CD4-positive, CD25-positive, alpha-beta regulatory T cell (primary cell): ENCODE measurements at regions not wholly inside any gene's neighbourhood (a gene's known extent, or its start where the extent isn't known, plus 50 kb on each side); places are given as distances from the start of the nearest gene placed in this dataset.

Experiments
- ATAC-seq, 2 donors: fragments of 150-1000 bp; cut with Tn5 transposase; one replicate each; pipeline ENCODE4 v1.10.0; 2021; ENCODE audit warnings: low read depth in 2 of 2, moderate number of reproducible peaks in 2 of 2, moderate library complexity in 1 of 2
- DNase-seq, 3 donors: peaks; one replicate each; pipeline versions ENCODE4 v3.0.0 to v3.0.0-alpha.2; 2012 to 2022; ENCODE audit warnings: mixed read lengths in 1 of 3
- H3K27ac ChIP-seq: one replicate; pipeline ENCODE4 v1.7.0; 2013; ENCODE audit warnings: mild to moderate bottlenecking, low read length; ENCODE audit not compliant: insufficient read depth, poor library complexity, severe bottlenecking
- H3K27me3 ChIP-seq: one replicate; pipeline ENCODE4 v1.7.0; 2013; ENCODE audit warnings: low read length; ENCODE audit not compliant: control insufficient read depth, insufficient read depth
- H3K36me3 ChIP-seq: one replicate; pipeline ENCODE4 v1.7.0; 2013; ENCODE audit warnings: mild to moderate bottlenecking, low read length, moderate library complexity; ENCODE audit not compliant: control insufficient read depth, insufficient read depth
- H3K4me1 ChIP-seq: 2 replicates; pipeline ENCODE4 v1.7.0; 2013; ENCODE audit warnings: mild to moderate bottlenecking, low read length; ENCODE audit not compliant: insufficient read depth, control insufficient read depth, poor library complexity, severe bottlenecking
- H3K4me3 ChIP-seq: one replicate; pipeline ENCODE4 v1.7.0; 2013; ENCODE audit warnings: low read depth, mild to moderate bottlenecking, low read length, moderate library complexity
- H3K9me3 ChIP-seq, 2 experiments: 1 replicate in 1 of 2; 2 replicates in 1 of 2; pipeline ENCODE4 v1.7.0; 2013; ENCODE audit warnings: low read length in 2 of 2, mild to moderate bottlenecking in 1 of 2, moderate library complexity in 1 of 2; ENCODE audit not compliant: control insufficient read depth in 2 of 2
- H3K27ac Mint-ChIP-seq, 3 donors: one replicate each; pipeline ENCODE4 v1.8.0; 2020 to 2022; ENCODE audit warnings: mild to moderate bottlenecking in 3 of 3, mixed read lengths in 3 of 3, moderate library complexity in 2 of 3
- H3K27me3 Mint-ChIP-seq: one replicate; pipeline ENCODE4 v1.8.0; 2022; ENCODE audit warnings: mild to moderate bottlenecking, mixed read lengths
- H3K36me3 Mint-ChIP-seq: one replicate; pipeline ENCODE4 v1.8.0; 2020; ENCODE audit warnings: mixed read lengths
- H3K4me1 Mint-ChIP-seq, 4 donors: one replicate each; pipeline ENCODE4 v1.8.0; 2020 to 2022; ENCODE audit warnings: mixed read lengths in 4 of 4, mild to moderate bottlenecking in 1 of 4
- H3K4me3 Mint-ChIP-seq, 4 donors: one replicate each; pipeline ENCODE4 v1.8.0; 2020 to 2022; ENCODE audit warnings: mild to moderate bottlenecking in 4 of 4, mixed read lengths in 4 of 4, moderate library complexity in 3 of 4
- H3K9me3 Mint-ChIP-seq, 7 donors: one replicate each; pipeline ENCODE4 v1.8.0; 2020 to 2022; ENCODE audit warnings: mixed read lengths in 7 of 7, mild to moderate bottlenecking in 3 of 7, moderate library complexity in 2 of 7

- Histone ChIP-seq H3K36me3 (no peaks in the 10 kb centered on the region), H3K9me3 (no peaks in the 10 kb centered on the region), H3K4me3 (no peak overlapping the region), H3K4me1 (peaks cover 4% of the 10 kb centered on the region), H3K27ac (no peak overlapping the region), H3K27me3 (no peaks in the 10 kb centered on the region)
- no peak overlapping the region for H3K4me3 Mint-ChIP-seq
- no peak for DNase-seq
- peaks cover 13% of the 10 kb centered on the region for H3K27me3 Mint-ChIP-seq
- peaks cover 0 to 7% (median 0%) of the 10 kb centered on the region in 7 donors for H3K9me3 Mint-ChIP-seq
- no peak overlapping the region for H3K27ac Mint-ChIP-seq
- ATAC-seq, result no peak
- H3K4me1 Mint-ChIP-seq, result peaks cover 0 to 38% (median 26%) of the 10 kb centered on the region in 4 donors
- H3K36me3 Mint-ChIP-seq, result peaks cover 17% of the 10 kb centered on the region
Measured at GRCh38 chr6:30802731-30803130, 58.4 kb upstream of the IER3 start.

GRCh38 chr6:30801950-30802349, 57.6 kb upstream of the IER3 start:
- Histone ChIP-seq H3K4me1 (peaks cover 4% of the 10 kb centered on the region), H3K9me3 (no peaks in the 10 kb centered on the region), H3K4me3 (no peak overlapping the region), H3K36me3 (no peaks in the 10 kb centered on the region), H3K27me3 (no peaks in the 10 kb centered on the region), H3K27ac (no peak overlapping the region)
- DNase-seq (no peak), ATAC-seq (no peak)
- Mint-ChIP-seq H3K36me3 (peaks cover 19% of the 10 kb centered on the region), H3K9me3 (peaks cover 0 to 7% (median 0%) of the 10 kb centered on the region in 7 donors), H3K4me3 (peak overlapping the region in 1 of 4 donors; percentile 18), H3K4me1 (peaks cover 0 to 36% (median 24%) of the 10 kb centered on the region in 4 donors), H3K27me3 (peaks cover 14% of the 10 kb centered on the region), H3K27ac (peak overlapping the region in 2 of 3 donors; percentile 3 to 38)

- no peak for DNase-seq
- Histone ChIP-seq H3K27me3 (no peaks in the 10 kb centered on the region), H3K27ac (no peak overlapping the region), H3K4me1 (peaks cover 4% of the 10 kb centered on the region), H3K9me3 (no peaks in the 10 kb centered on the region), H3K36me3 (no peaks in the 10 kb centered on the region), H3K4me3 (no peak overlapping the region)
- Mint-ChIP-seq H3K27ac (no peak overlapping the region), H3K9me3 (peaks cover 0 to 7% (median 0%) of the 10 kb centered on the region in 7 donors), H3K4me1 (peaks cover 0 to 35% (median 24%) of the 10 kb centered on the region in 4 donors), H3K27me3 (peaks cover 19% of the 10 kb centered on the region), H3K4me3 (no peak overlapping the region), H3K36me3 (peaks cover 19% of the 10 kb centered on the region)
- ATAC-seq, result no peak
Measured at GRCh38 chr6:30800871-30801270, 56.5 kb upstream of the IER3 start.

DNA sequence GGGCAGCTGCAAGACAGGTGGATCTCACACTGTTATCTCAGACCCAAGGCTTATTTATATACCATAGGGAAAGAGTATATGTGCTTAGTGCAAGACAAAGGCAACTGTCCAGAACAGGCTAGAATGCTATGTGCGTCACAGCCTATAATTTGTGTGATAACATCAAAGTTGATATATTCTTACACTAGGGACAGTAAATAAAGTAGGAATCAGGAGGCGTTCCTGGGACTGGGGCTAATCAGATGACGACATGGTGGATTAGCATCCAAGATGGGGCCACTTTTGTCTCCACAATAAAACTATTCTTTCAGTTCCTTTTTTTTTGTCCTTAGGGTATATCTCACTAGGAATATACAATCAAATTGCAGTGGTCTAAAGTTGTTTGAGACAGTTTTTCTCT, 54.9 kb upstream of the IER3 start:
- H3K27ac Mint-ChIP-seq, result peak overlapping the region in 1 of 3 donors; percentile 34
- H3K4me3 Mint-ChIP-seq, result no peak overlapping the region
- peaks cover 3 to 35% (median 22%) of the 10 kb centered on the region in 4 donors for H3K4me1 Mint-ChIP-seq
- H3K36me3 Mint-ChIP-seq, result peaks cover 9% of the 10 kb centered on the region
- ATAC-seq (no peak), DNase-seq (no peak)
- Histone ChIP-seq H3K27ac (no peak overlapping the region), H3K4me3 (no peak overlapping the region), H3K27me3 (no peaks in the 10 kb centered on the region), H3K9me3 (no peaks in the 10 kb centered on the region), H3K36me3 (no peaks in the 10 kb centered on the region), H3K4me1 (peaks cover 3% of the 10 kb centered on the region)
- peaks cover 0 to 3% (median 0%) of the 10 kb centered on the region in 7 donors for H3K9me3 Mint-ChIP-seq
- H3K27me3 Mint-ChIP-seq, result peaks cover 19% of the 10 kb centered on the region

- Mint-ChIP-seq H3K9me3 (no peaks in the 10 kb centered on the region), H3K4me1 (peaks cover 9 to 40% (median 26%) of the 10 kb centered on the region in 4 donors), H3K36me3 (peaks cover 7% of the 10 kb centered on the region), H3K27ac (no peak overlapping the region), H3K27me3 (peaks cover 25% of the 10 kb centered on the region), H3K4me3 (no peak overlapping the region)
- no peaks in the 10 kb centered on the region for H3K9me3 ChIP-seq
- no peaks in the 10 kb centered on the region for H3K36me3 ChIP-seq
- H3K4me1 ChIP-seq, result peaks cover 5% of the 10 kb centered on the region
- no peaks in the 10 kb centered on the region for H3K27me3 ChIP-seq
- no peak for ATAC-seq
- no peak for DNase-seq
- H3K27ac ChIP-seq, result no peak overlapping the region
- H3K4me3 ChIP-seq, result no peak overlapping the region
Measured at GRCh38 chr6:30798494-30798893, 54.1 kb upstream of the IER3 start.

GRCh38 chr6:30795549-30796293, 51.4 kb upstream of the IER3 start:
- Mint-ChIP-seq H3K4me1 (peaks cover 10 to 50% (median 32%) of the 10 kb centered on the region in 4 donors), H3K36me3 (peaks cover 7% of the 10 kb centered on the region), H3K9me3 (no peaks in the 10 kb centered on the region), H3K4me3 (peak overlapping the region in 2 of 4 donors; percentile 14 to 61), H3K27ac (peak overlapping the region; percentile 21 to 62 (median 42)), H3K27me3 (peaks cover 24% of the 10 kb centered on the region)
- Histone ChIP-seq H3K4me1 (peaks cover 15% of the 10 kb centered on the region), H3K27ac (no peak overlapping the region), H3K9me3 (no peaks in the 10 kb centered on the region), H3K36me3 (no peaks in the 10 kb centered on the region), H3K4me3 (no peak overlapping the region), H3K27me3 (no peaks in the 10 kb centered on the region)
- no peak for ATAC-seq
- no peak for DNase-seq
